IMR-90 (cell line): ENCODE measurements at regions not wholly inside any gene's neighbourhood (a gene's known extent, or its start where the extent isn't known, plus 50 kb on each side); places are given as distances from the start of the nearest gene placed in this dataset.

Source experiments
- ATAC-seq: fragments of 200-7000 bp; cut with Tn5 transposase; 2 replicates; pipeline ENCODE4 v1.9.1; 2020; ENCODE audit warnings: low read depth, mild to moderate bottlenecking, moderate library complexity
- BruUV-seq: library from RNA; stranded (reverse); fragments of 400-500 nt; replicated peaks from 2 replicates; lab custom pipeline; 2021; lab: Mats Ljungman, UMichigan
- CTCF ChIA-PET: fragments of 300-600 bp; formaldehyde crosslinking; extraction: SDS; loops from one replicate; lab custom pipeline; 2021; ENCODE audit warnings: antibody characterized with exemption; lab: Yijun Ruan, JAX
- POLR2A ChIA-PET: fragments of 300-600 bp; sonication (Branson Sonifier 250); formaldehyde crosslinking; loops from one replicate; lab custom pipeline; 2022; ENCODE audit warnings: antibody characterized with exemption; ENCODE audit not compliant: unreplicated experiment; lab: Charles Lee
- DNase-seq: peaks from one replicate; pipeline ENCODE4 v3.0.0; 2013
- H2AFZ ChIP-seq: replicated peaks from 2 replicates; pipeline ENCODE3; 2013; ENCODE audit warnings: low read length, mild to moderate bottlenecking; ENCODE audit not compliant: poor library complexity
- H2AK5ac ChIP-seq: 2 replicates; pipeline ENCODE4 v1.6.1; 2013; ENCODE audit warnings: low read depth, low read length, inconsistent platforms
- H2AK9ac ChIP-seq: replicated peaks from 2 replicates; pipeline ENCODE3; 2013; ENCODE audit warnings: mild to moderate bottlenecking, low read depth, low read length, moderate library complexity; ENCODE audit not compliant: poor library complexity
- H2BK120ac ChIP-seq: 2 replicates; pipeline ENCODE4 v1.6.1; 2013; ENCODE audit warnings: low read depth, low read length, inconsistent platforms
- H2BK15ac ChIP-seq: 3 replicates; pipeline ENCODE4 v1.6.1; 2013; ENCODE audit warnings: low read depth, low read length, inconsistent platforms
- H2BK20ac ChIP-seq: 2 replicates; pipeline ENCODE4 v1.6.1; 2013; ENCODE audit warnings: low read depth, mild to moderate bottlenecking, inconsistent platforms, low read length, moderate library complexity
- H2BK5ac ChIP-seq: 2 replicates; pipeline ENCODE4 v1.6.1; 2013; ENCODE audit warnings: mild to moderate bottlenecking, low read depth, low read length, inconsistent platforms; ENCODE audit not compliant: poor library complexity, severe bottlenecking
- H3K14ac ChIP-seq: replicated peaks from 2 replicates; pipeline ENCODE4 v1.6.1; 2013; ENCODE audit warnings: low read depth, low read length, inconsistent platforms
- H3K18ac ChIP-seq: 2 replicates; pipeline ENCODE4 v1.6.1; 2013; ENCODE audit warnings: low read depth, low read length, control low read depth
- H3K23ac ChIP-seq: 2 replicates; pipeline ENCODE4 v1.6.1; 2013; ENCODE audit warnings: low read depth, low read length, inconsistent platforms
- H3K27ac ChIP-seq: 2 replicates; pipeline ENCODE4 v1.5.1; 2013; ENCODE audit warnings: mild to moderate bottlenecking, control low read depth, low read length; ENCODE audit not compliant: insufficient read depth
- H3K27me3 ChIP-seq: 2 replicates; pipeline ENCODE4 v1.6.1; 2013; ENCODE audit warnings: low read length; ENCODE audit not compliant: control insufficient read depth, insufficient read depth
- H3K36me3 ChIP-seq: 2 replicates; pipeline ENCODE4 v1.6.1; 2013; ENCODE audit warnings: low read length, mixed read lengths; ENCODE audit not compliant: control insufficient read depth, insufficient read depth
- H3K4ac ChIP-seq: 2 replicates; pipeline ENCODE4 v1.6.1; 2013; ENCODE audit warnings: low read depth, low read length, inconsistent platforms
- H3K4me1 ChIP-seq: 2 replicates; pipeline ENCODE4 v1.6.1; 2013; ENCODE audit warnings: low read length, mixed read lengths; ENCODE audit not compliant: control insufficient read depth, insufficient read depth
- H3K4me2 ChIP-seq: 2 replicates; pipeline ENCODE4 v1.6.1; 2013; ENCODE audit warnings: low read depth, mild to moderate bottlenecking, control low read depth, low read length, moderate library complexity
- H3K4me3 ChIP-seq: 2 replicates; pipeline ENCODE4 v1.5.1; 2013; ENCODE audit warnings: low read depth, mild to moderate bottlenecking, control low read depth, low read length, moderate library complexity; ENCODE audit not compliant: insufficient read depth
- H3K56ac ChIP-seq: 2 replicates; pipeline ENCODE4 v1.6.1; 2013; ENCODE audit warnings: low read length, inconsistent platforms; ENCODE audit not compliant: insufficient read depth; ENCODE audit errors: extremely low read depth
- H3K79me1 ChIP-seq, 2 experiments: 2 replicates each; pipeline ENCODE4 v1.6.1; 2013; ENCODE audit warnings: low read length in 2 of 2, inconsistent platforms in 1 of 2, low read depth in 1 of 2
- H3K9ac ChIP-seq: 2 replicates; pipeline ENCODE4 v1.6.1; 2013; ENCODE audit warnings: low read depth, low read length, control low read depth
- H3K9me1 ChIP-seq: 2 replicates; pipeline ENCODE4 v1.6.1; 2013; ENCODE audit warnings: low read length, inconsistent platforms; ENCODE audit not compliant: insufficient read depth
- H3K9me3 ChIP-seq: 2 replicates; pipeline ENCODE4 v1.6.1; 2013; ENCODE audit warnings: low read length; ENCODE audit not compliant: control insufficient read depth, insufficient read depth
- H4K20me1 ChIP-seq: 2 replicates; pipeline ENCODE4 v1.6.1; 2013; ENCODE audit warnings: low read length, inconsistent platforms; ENCODE audit not compliant: insufficient read depth
- H4K5ac ChIP-seq: 2 replicates; pipeline ENCODE4 v1.6.1; 2013; ENCODE audit warnings: mild to moderate bottlenecking, low read depth, low read length, control low read depth
- H4K8ac ChIP-seq, 2 experiments: 2 replicates each; pipeline ENCODE4 v1.6.1; 2013; ENCODE audit warnings: low read depth in 2 of 2, low read length in 2 of 2, control low read depth in 1 of 2, inconsistent platforms in 1 of 2
- H4K91ac ChIP-seq: 2 replicates; pipeline ENCODE4 v1.6.1; 2013; ENCODE audit warnings: low read depth, low read length, inconsistent platforms; ENCODE audit not compliant: insufficient read depth
- BHLHE40 ChIP-seq: fragments of 150-350 bp; IDR thresholded peaks from 2 replicates; pipeline ENCODE4 v1.6.1; 2016; ENCODE audit warnings: mild to moderate bottlenecking, low read depth, low read length
- CEBPB ChIP-seq: IDR thresholded peaks from 2 replicates; pipeline ENCODE4 v1.6.1; 2012; ENCODE audit warnings: low read depth, low read length, improper control_type of control experiment
- CHD1 ChIP-seq: IDR thresholded peaks from 2 replicates; pipeline ENCODE4 v1.6.1; 2012; ENCODE audit warnings: low read depth, low read length, improper control_type of control experiment
- CTCF ChIP-seq: conservative IDR thresholded peaks from 2 replicates; pipeline ENCODE4 v1.5.1; 2012; ENCODE audit warnings: mild to moderate bottlenecking, low read depth, low read length, improper control_type of control experiment
- ELK1 ChIP-seq: fragments of 150-350 bp; IDR thresholded peaks from 2 replicates; pipeline ENCODE4 v1.6.1; 2016; ENCODE audit warnings: low read depth, mild to moderate bottlenecking, low read length, moderate library complexity, borderline replicate concordance
- FOS ChIP-seq: fragments of 150-350 bp; IDR thresholded peaks from 2 replicates; pipeline ENCODE4 v1.6.1; 2016; ENCODE audit warnings: low read depth, low read length
- MAFK ChIP-seq: IDR thresholded peaks from 2 replicates; pipeline ENCODE4 v1.6.1; 2012; ENCODE audit warnings: low read depth, low read length, improper control_type of control experiment
- MAZ ChIP-seq: IDR thresholded peaks from 2 replicates; pipeline ENCODE4 v1.6.1; 2012; ENCODE audit warnings: low read depth, mild to moderate bottlenecking, low read length, improper control_type of control experiment, moderate library complexity, borderline replicate concordance
- MXI1 ChIP-seq: IDR thresholded peaks from 2 replicates; pipeline ENCODE4 v1.6.1; 2012; ENCODE audit warnings: low read depth, mild to moderate bottlenecking, low read length, moderate library complexity, borderline replicate concordance
- NFE2L2 ChIP-seq: fragments of 150-350 bp; IDR thresholded peaks from 2 replicates; pipeline ENCODE4 v1.6.1; 2016; ENCODE audit warnings: low read depth, mild to moderate bottlenecking, low read length
- POLR2A ChIP-seq: IDR thresholded peaks from 2 replicates; pipeline ENCODE4 v1.6.1; 2012; ENCODE audit warnings: mild to moderate bottlenecking, low read depth, low read length
- RAD21 ChIP-seq: IDR thresholded peaks from 2 replicates; pipeline ENCODE4 v1.6.1; 2012; ENCODE audit warnings: low read length, improper control_type of control experiment
- RCOR1 ChIP-seq: IDR thresholded peaks from 2 replicates; pipeline ENCODE4 v1.6.1; 2012; ENCODE audit warnings: mild to moderate bottlenecking, low read length, improper control_type of control experiment; ENCODE audit not compliant: insufficient replicate concordance
- RFX5 ChIP-seq: IDR thresholded peaks from 2 replicates; pipeline ENCODE4 v1.8.0; 2012; ENCODE audit warnings: low read depth, mild to moderate bottlenecking, low read length, moderate library complexity
- SMC3 ChIP-seq: fragments of 150-350 bp; IDR thresholded peaks from 2 replicates; pipeline ENCODE4 v1.6.1; 2016; ENCODE audit warnings: low read depth, mild to moderate bottlenecking, antibody characterized with exemption, low read length, moderate library complexity
- USF2 ChIP-seq: fragments of 150-350 bp; IDR thresholded peaks from 2 replicates; pipeline ENCODE4 v1.6.1; 2017; ENCODE audit warnings: mild to moderate bottlenecking, antibody characterized with exemption, low read length, low read depth
- WGBS, 2 experiments: methylation state at CpG; one replicate each; pipeline versions ENCODE4 v1.1.5 to v1.1.7; 2013; ENCODE audit warnings: missing lambda C conversion rate in 2 of 2; ENCODE audit not compliant: insufficient read length in 1 of 2; ENCODE audit errors: extremely low coverage in 2 of 2; 5-methylcytosine and 5-hydroxymethylcytosine counted together
- dilution Hi-C: fragments of 300-500 bp; cut with HindIII; formaldehyde crosslinking; loops from one replicate; pipeline ENCODE4 v1.14.3; 2018; ENCODE audit warnings: low sequenced_read_pairs; ENCODE audit not compliant: unreplicated experiment
- in situ Hi-C: fragments of 300-500 bp; cut with MboI; formaldehyde crosslinking; loops from 3 replicates; pipeline ENCODE4 v1.14.3; 2019; ENCODE audit warnings: low sequenced_read_pairs, inconsistent platforms, mixed read lengths
- intact Hi-C: fragments of 100-400 bp; cut with micrococcal nuclease; formaldehyde crosslinking; loops from 2 replicates; pipeline ENCODE4 v1.10.0; 2022

GRCh38 chr2:29995241-29995640 is 73.9 kb upstream of the ALK start:
- H2BK20ac ChIP-seq: no peak overlapping the region
- POLR2A ChIA-PET: no interaction called here
- in situ Hi-C loops (no loop called here), intact Hi-C loops (no loop called here), dilution Hi-C loops (no loop called here)
- CTCF ChIA-PET: no interaction called here
- H3K23ac ChIP-seq: no peak overlapping the region
- no TSS peak for BruUV-seq
- no peaks in the 10 kb centered on the region for H3K9me3 ChIP-seq
- no peak overlapping the region for H2BK120ac ChIP-seq
- H3K18ac ChIP-seq: no peak overlapping the region
- no peaks in the 10 kb centered on the region for H3K36me3 ChIP-seq
- WGBS, 2 experiments: no CpG with 5 or more reads among the region's 1 CpG
- no peak overlapping the region for H3K4me2 ChIP-seq
- no peak overlapping the region for H2BK5ac ChIP-seq
- no peak overlapping the region for H3K4ac ChIP-seq
- H3K4me1 ChIP-seq: no peaks in the 10 kb centered on the region
- no peak overlapping the region for H4K5ac ChIP-seq
- no peaks in the 10 kb centered on the region for H3K79me1 ChIP-seq
- no peak overlapping the region for H2AK9ac ChIP-seq
- no peak for ATAC-seq
- H3K4me3 ChIP-seq: no peak overlapping the region
- no peak overlapping the region for H2AFZ ChIP-seq
- H3K9me1 ChIP-seq: no peaks in the 10 kb centered on the region
- H3K9ac ChIP-seq: no peak overlapping the region
- no peak overlapping the region for H4K8ac ChIP-seq
- H3K27me3 ChIP-seq: peaks cover 3% of the 10 kb centered on the region; the same call in 1 of the 2 replicates
- H4K20me1 ChIP-seq: no peaks in the 10 kb centered on the region
- no peak overlapping the region for H3K27ac ChIP-seq
- no peak for DNase-seq
- H3K56ac ChIP-seq: no peak overlapping the region
- TF ChIP-seq RAD21 (no peak), MXI1 (no peak), BHLHE40 (no peak), MAZ (no peak), USF2 (no peak), SMC3 (no peak), NFE2L2 (no peak), FOS (no peak), CEBPB (no peak), POLR2A (no peak), CHD1 (no peak), ELK1 (no peak), CTCF (no peak), RFX5 (no peak), MAFK (no peak), RCOR1 (no peak)
- no peak overlapping the region for H2BK15ac ChIP-seq
- no peak overlapping the region for H2AK5ac ChIP-seq
- no peak overlapping the region for H4K91ac ChIP-seq
- H3K14ac ChIP-seq: no peak overlapping the region
